Left cardiac atrium (tissue), 4 donors: ENCODE measurements at regions not wholly inside any gene's neighbourhood (a gene's known extent, or its start where the extent isn't known, plus 50 kb on each side); places are given as distances from the start of the nearest gene placed in this dataset.
"Not testable (repeated sequence)": the region's sequence is repeated elsewhere in the genome, so short reads cannot be mapped to it uniquely, and the experiment has no call there.

ENCODE experiments used
- ATAC-seq, 2 donors: fragments of 200-7000 bp; cut with Tn5 transposase; one replicate each; pipeline ENCODE4 v1.9.1; 2020; ENCODE audit warnings: mild to moderate bottlenecking in 2 of 2, moderate library complexity in 2 of 2
- DNase-seq: peaks from one replicate; pipeline ENCODE4 v3.0.0-alpha.2; 2020
- intact Hi-C, 2 donors: fragments of 100-400 bp; cut with DNase I; formaldehyde crosslinking; loops; one replicate each; pipeline versions ENCODE4 v1.14.1 to v1.15.1; 2022 to 2023
- donor health status: DM: no; HTN: yes; CAD: no.
- donor health status: DM: no; HTN: yes; CAD: no; lungs with severe emphysema.
- donor health status: DM: yes; HTN: yes; CAD: no.
- donor health status: Dilated cardiomyopathy.

DNA sequence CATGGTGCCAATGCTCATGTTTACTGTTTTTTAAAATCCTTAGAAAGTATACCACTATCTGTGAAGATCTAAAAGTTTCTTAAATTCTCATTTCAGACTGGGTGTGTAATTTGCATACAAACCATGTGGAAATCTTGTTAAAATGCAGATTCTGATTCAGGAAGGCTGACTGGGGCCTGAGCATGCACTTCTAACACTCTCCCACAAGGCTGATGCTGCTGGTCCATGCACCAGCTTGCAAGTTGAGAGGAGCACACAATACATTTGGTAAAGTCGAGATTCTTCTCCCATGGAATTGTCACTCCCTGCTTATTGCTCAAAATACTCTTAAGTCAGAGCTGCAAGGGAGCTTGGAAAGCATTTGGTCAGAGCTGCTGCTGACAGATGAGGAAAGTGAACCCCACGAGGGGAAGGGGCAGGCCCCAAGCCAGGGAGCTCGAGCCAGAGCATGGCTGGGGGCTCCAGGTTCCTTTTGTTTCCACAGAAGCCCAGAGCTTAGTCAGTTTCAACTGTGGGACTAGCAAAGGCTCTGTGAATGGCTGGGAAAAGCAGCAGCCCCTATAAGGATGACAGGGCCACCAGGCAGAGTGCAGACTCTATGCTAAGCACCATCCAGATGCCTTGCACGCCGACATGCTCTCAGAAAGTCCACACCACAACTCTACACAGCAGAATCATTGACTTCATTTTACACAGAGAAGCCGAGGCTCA lies 93.5 kb upstream of the HAND1 start:
- no peak for ATAC-seq
- no peak for DNase-seq
- intact Hi-C loops: no loop called here

DNA sequence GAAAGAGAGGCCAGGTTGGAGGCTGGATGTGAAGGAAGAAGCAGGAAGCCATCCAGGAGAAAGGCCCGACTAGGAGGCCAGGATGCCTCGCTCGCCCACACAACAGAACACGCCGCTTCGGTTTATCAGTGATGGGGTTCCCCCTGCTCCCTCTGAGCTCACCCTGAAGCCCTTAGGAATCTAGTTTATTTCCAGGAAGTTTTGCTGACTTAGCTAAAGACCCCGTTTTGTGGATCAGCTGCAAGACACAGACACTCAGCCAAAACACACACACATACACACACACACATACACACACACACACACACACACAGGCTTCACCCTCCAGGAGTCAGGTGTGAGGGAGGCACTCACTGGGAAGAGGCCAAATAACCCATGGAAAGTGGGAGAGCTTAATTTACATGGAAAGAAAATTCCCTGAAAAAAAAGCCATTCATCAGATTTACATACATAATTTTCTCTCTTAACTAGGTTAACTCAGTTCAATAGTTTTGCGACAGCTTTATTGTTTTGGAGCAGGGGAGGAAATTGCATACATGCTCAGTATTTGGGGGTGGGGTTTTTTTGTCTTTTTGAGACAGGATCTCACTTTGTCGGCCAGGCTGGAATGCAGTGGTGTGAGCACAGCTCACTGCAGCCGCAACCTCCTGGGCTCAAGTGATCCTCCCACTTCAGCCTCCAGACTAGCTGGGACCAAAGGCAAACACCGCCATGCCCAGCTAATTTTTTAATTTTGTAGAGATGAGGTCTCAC lies 92.7 kb upstream of the HAND1 start:
- ATAC-seq: no peak
- intact Hi-C loops: no loop called here
- no peak for DNase-seq

DNA sequence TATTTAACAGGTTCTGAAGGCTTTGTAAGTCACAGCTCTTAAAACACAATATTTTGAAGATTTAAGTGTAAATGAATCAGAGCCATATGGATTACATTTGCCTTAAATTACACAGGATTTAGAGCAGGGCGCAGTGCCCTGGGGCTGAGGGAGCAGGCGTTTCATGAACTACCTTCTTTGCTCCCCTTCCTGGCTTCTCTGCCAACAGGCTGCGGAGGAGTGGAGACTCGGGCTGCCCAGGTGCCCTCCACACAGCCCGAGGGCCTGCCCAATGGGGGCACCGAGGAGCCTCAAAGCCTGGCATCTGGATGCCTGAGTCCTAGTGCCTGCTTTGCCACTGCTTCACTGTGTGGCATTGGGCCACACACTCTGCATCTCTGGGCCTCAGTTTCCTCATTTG lies 90.6 kb upstream of the HAND1 start:
- no peak for DNase-seq
- intact Hi-C loops: no loop called here
- ATAC-seq: no peak

GRCh38 chr5:154567155-154567554 lies 89.1 kb upstream of the HAND1 start:
- intact Hi-C loops: no loop called here
- DNase-seq (no peak), ATAC-seq (no peak)

DNA sequence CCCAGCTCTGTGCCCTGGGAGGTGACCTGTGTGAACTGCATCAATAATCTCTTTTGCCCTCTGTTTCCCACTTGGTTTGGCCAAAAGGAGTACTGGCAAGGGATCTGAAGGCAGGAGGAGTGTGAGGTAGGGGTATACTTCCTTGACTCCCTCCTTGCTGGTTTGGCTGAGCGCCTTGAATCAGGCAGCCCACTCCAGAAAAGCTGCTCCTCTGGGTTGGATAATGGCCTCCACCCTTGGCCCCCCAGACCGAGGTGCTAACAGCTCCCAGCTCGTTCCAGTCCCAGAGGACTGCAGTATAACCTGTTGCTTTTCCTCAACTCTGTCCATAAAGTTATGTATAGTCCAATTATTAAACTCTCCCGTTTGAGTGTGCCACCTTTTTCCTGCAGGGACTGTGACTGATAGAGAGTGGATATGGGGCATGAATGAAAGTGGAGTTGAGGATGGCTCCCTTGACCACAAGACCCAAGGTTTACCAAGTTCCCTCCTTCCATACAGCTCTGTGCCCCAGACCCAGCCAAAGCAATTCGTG lies 88.2 kb upstream of the HAND1 start:
- no peak for DNase-seq
- intact Hi-C loops: no loop called here
- no peak for ATAC-seq

DNA sequence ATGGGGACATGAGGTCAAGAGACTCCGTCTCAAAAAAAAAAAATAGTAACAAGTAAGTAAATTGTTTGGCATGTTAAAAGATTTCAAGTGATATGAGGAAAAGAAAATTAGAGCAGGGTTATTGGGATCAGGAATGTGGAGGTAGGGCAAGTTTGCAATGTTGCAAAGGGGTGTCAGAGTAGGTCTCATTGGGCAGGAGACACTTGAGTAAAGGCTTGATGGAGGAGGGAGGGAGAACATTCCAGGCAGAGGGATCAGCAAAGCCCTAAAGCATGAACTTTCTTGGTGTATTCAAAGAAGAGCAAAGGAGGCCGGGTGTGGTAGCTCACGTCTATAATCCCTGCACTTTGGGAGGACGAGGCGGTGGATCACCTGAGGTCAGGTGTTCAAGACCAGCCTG lies 87.1 kb upstream of the HAND1 start:
- DNase-seq: no peak
- intact Hi-C loops: no loop called here

GRCh38 chr5:154562244-154562880 lies 84.3 kb upstream of the HAND1 start:
- intact Hi-C loops: no loop called here
- ATAC-seq (no peak), DNase-seq (no peak)

More for the DNA sequence above, 87.1 kb upstream of the HAND1 start:
- no peak for ATAC-seq

DNA sequence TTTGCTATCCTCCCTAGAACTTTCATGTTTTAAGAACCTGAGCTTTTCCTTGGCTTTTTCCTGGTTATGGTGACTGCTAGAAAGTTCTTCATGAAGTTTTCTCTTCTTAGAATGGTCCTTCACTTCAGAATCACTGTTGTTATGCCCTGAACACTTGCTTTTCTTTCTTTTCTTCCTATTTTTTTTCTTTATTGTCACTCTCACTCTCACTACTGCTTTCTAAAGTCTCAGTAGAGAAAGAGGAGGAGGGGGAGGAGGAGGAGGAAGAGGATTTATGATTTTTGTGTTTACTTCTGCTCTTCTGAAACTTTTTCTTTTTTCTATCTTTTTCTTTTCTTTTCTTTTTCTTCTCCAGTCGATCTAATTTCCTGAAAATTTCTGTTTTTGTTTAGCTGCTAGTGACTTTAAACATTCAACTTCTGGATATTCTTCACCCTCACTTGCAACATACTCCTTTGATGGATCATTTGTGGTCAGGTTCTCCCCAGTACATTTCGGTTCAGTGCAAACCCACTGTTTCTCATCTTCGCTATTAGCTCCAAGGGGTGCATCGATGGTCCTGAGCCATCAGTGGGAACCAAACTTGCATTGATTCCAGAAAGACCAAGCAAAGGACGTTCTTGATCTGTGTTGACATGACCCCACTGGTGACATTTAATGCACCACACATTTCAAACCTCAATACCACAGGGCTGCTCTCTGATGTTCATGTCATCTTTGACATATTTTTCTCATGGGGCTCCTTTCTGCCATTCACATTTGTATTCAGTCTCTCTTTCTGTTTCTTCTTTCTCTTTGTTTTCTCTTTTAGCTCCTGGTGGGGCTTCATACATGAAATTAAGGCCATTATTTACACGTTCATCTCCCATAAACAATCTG lies 81.6 kb upstream of the HAND1 start:
- DNase-seq (no peak), ATAC-seq (no peak)
- intact Hi-C loops: no loop called here

- DNase-seq: no peak
- intact Hi-C loops: no loop called here
- no peak for ATAC-seq
These were observed 79.5 kb upstream of the HAND1 start for GRCh38 chr5:154557548-154557947.

DNA sequence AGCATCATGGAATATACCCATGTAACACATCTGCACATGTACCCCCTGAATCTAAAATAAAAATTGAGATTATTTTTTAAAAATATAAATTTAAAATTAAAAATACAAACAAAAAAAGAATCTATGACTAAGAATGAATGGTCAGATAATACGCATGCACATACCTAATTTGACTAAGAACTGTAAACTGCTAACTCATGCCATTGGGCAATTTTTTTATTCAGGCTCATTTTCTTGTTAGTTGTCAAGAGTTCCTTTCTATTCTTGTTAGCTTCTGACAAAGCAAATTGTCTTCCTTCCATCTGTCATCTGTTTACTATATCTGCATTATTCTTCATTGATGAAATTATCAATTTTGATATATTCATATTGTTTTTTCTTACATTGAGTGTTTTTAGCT lies 69.5 kb upstream of the HAND1 start:
- DNase-seq: no peak
- intact Hi-C loops: no loop called here
- ATAC-seq: no peak

- ATAC-seq (no peak), DNase-seq (no peak)
- intact Hi-C loops: no loop called here
These were observed 68.7 kb upstream of the HAND1 start for GRCh38 chr5:154546719-154547118.

- intact Hi-C loops: no loop called here
- DNase-seq (no peak), ATAC-seq (no peak)
These were observed 66.6 kb upstream of the HAND1 start for GRCh38 chr5:154544646-154545045.

GRCh38 chr5:154543380-154543779 lies 65.4 kb upstream of the HAND1 start:
- intact Hi-C loops: no loop called here
- DNase-seq (no peak), ATAC-seq (no peak)

- no peak for DNase-seq
- intact Hi-C loops: no loop called here
- no peak for ATAC-seq
These were observed 64.6 kb upstream of the HAND1 start for GRCh38 chr5:154542581-154542980.

- no peak for DNase-seq
These were observed 64.0 kb upstream of the HAND1 start for GRCh38 chr5:154542000-154542399.

DNA sequence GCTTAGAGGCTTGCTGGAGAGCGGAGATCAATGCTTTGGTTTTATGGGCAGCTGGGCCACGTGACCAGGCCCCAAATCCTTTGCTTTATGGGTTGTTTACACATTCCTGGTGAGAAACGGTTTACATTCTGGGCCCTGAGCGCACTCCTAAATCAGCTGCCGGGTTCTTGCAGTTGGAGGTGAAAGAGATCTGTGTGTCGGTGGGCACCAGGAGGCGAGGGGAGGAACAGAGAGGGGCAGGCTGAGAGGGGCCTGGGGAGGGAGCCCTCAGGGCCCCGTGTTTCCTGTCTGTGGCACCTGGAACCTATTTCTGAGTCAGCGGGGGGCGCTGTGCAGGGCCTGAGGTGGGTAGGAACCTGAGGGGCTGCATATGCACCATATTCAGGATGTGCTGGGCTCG lies 63.5 kb upstream of the HAND1 start:
- intact Hi-C loops: no loop called here
- ATAC-seq (no peak), DNase-seq (no peak)

More at GRCh38 chr5:154542000-154542399, 64.0 kb upstream of the HAND1 start:
- intact Hi-C loops: no loop called here
- no peak for ATAC-seq

- intact Hi-C loops: no loop called here
- no peak for DNase-seq
- no peak for ATAC-seq
These were observed 62.6 kb upstream of the HAND1 start for GRCh38 chr5:154540600-154540999.

GRCh38 chr5:154538492-154538891 lies 60.5 kb upstream of the HAND1 start:
- intact Hi-C loops: no loop called here
- ATAC-seq (no peak), DNase-seq (no peak)

DNA sequence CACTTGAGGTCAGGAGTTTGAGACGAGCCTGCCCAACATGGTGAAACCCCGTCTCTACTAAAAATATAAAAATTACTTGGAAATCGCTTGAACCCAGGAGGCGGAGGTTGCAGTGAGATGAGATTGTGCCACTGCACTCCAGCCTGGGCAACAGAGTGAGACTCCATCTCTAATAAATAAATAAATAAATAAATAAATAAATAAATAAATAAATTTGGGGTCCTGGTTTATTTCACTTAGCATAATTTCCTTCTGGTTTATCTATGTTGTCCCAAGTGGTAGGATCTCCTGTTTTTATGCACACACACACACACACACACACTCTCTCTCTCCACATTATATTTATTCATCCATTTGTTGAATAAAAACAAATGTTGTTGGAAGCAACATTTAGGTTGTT lies 58.4 kb upstream of the HAND1 start:
- DNase-seq, ATAC-seq, intact Hi-C loops: not testable (repeated sequence)
